Peyer's patch (tissue), 4 donors: ENCODE measurements at regions not wholly inside any gene's neighbourhood (a gene's known extent, or its start where the extent isn't known, plus 50 kb on each side); places are given as distances from the start of the nearest gene placed in this dataset.

Source experiments
- POLR2A ChIP-seq, 2 donors: fragments of 450-650 bp; IDR thresholded peaks; one replicate each; pipeline ENCODE4 v1.5.1; 2017; ENCODE audit warnings: antibody characterized with exemption in 2 of 2, mild to moderate bottlenecking in 2 of 2, moderate library complexity in 2 of 2
- TF ChIP-seq, protein P1 (sequence below), 6 experiments: fragments of 450-650 bp in 4 of 6; fragments of 200-600 bp in 2 of 6; sonication (generic) in 1 of 6; IDR thresholded peaks; one replicate each; pipeline ENCODE4 v1.5.1; 2017 to 2019; ENCODE audit warnings: antibody characterized with exemption in 6 of 6, mild to moderate bottlenecking in 3 of 6, moderate library complexity in 1 of 6

DNA sequence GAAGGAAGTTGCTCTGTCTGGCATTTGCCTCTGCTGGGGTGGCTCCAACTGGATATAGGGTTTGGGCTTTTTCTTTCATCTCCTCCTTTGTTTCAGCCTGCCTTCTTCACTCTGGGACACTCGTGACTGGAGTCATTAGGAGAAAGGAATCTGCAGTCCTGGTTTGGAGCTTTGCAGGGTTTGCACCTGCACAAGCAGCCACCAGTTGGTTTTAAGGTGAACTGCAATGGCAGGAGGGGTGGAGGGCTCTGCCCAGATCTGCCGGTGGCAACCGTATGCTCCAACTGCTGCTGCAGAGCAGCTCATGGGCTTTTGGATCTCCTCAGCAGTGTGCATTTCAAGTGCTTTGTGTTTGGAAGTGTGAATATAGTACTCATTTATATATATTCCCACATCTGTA is 131.3 kb upstream of the MGAT5 start:
- TF ChIP-seq, protein P1, sequence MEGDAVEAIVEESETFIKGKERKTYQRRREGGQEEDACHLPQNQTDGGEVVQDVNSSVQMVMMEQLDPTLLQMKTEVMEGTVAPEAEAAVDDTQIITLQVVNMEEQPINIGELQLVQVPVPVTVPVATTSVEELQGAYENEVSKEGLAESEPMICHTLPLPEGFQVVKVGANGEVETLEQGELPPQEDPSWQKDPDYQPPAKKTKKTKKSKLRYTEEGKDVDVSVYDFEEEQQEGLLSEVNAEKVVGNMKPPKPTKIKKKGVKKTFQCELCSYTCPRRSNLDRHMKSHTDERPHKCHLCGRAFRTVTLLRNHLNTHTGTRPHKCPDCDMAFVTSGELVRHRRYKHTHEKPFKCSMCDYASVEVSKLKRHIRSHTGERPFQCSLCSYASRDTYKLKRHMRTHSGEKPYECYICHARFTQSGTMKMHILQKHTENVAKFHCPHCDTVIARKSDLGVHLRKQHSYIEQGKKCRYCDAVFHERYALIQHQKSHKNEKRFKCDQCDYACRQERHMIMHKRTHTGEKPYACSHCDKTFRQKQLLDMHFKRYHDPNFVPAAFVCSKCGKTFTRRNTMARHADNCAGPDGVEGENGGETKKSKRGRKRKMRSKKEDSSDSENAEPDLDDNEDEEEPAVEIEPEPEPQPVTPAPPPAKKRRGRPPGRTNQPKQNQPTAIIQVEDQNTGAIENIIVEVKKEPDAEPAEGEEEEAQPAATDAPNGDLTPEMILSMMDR (IDR thresholded peaks at IDR 0.05), result peak in 2 of 6 experiments; percentile 11 to 33
- TF ChIP-seq POLR2A (IDR thresholded peaks at IDR 0.05), result no peak
